Stomach smooth muscle (tissue), 2 donors: ENCODE measurements at regions not wholly inside any gene's neighbourhood (a gene's known extent, or its start where the extent isn't known, plus 50 kb on each side); places are given as distances from the start of the nearest gene placed in this dataset.
"Not testable (repeated sequence)": the region's sequence is repeated elsewhere in the genome, so short reads cannot be mapped to it uniquely, and the experiment has no call there.

Source experiments
- H3K27ac ChIP-seq: one replicate; pipeline ENCODE4 v1.7.0; 2013; ENCODE audit warnings: mild to moderate bottlenecking, low read length, inconsistent platforms
- H3K27me3 ChIP-seq, 2 donors: one replicate each; pipeline ENCODE4 v1.7.0; 2013; ENCODE audit warnings: low read length in 2 of 2; ENCODE audit not compliant: insufficient read depth in 2 of 2, control insufficient read depth in 1 of 2
- H3K36me3 ChIP-seq, 2 donors: one replicate each; pipeline ENCODE4 v1.7.0; 2013; ENCODE audit warnings: low read length in 2 of 2; ENCODE audit not compliant: control insufficient read depth in 2 of 2, insufficient read depth in 2 of 2
- H3K4me1 ChIP-seq: one replicate; pipeline ENCODE4 v1.7.0; 2013; ENCODE audit warnings: low read length; ENCODE audit not compliant: control insufficient read depth, insufficient read depth
- H3K4me3 ChIP-seq, 2 donors: one replicate each; pipeline ENCODE4 v1.7.0; 2013; ENCODE audit warnings: low read length in 2 of 2
- H3K9ac ChIP-seq, 2 donors: one replicate each; pipeline ENCODE4 v1.7.0; 2013; ENCODE audit warnings: low read length in 2 of 2, mild to moderate bottlenecking in 1 of 2
- H3K9me3 ChIP-seq, 2 donors: one replicate each; pipeline ENCODE4 v1.7.0; 2013; ENCODE audit warnings: low read length in 2 of 2; ENCODE audit not compliant: control insufficient read depth in 2 of 2
- donor health status: healthy.
- donor health status: Pancreatic carcinoma.

DNA sequence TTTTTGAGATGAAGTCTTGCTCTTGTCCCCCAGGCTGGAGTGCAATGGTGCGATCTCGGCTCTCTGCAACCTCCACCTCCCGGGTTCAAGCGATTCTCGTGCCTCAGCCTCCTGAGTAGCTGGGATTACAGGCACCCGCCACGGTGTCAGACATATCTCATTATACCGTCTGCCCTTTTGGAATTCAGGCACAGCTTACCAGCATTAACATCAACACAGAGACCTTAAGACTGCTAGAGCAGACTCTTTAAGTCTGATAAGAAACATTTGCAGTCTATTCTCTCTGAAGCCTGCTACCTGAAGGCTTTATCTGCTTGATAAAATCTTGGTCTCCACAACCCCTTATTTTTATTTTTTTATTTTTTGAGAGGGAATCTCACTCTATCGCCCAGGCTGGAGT is 78.7 kb downstream of the SOWAHC start:
- H3K4me1 ChIP-seq: peaks cover 62% of the 10 kb centered on the region
- not testable (repeated sequence) for H3K36me3 ChIP-seq, H3K27me3 ChIP-seq, H3K9ac ChIP-seq, H3K4me3 ChIP-seq, H3K9me3 ChIP-seq
- H3K27ac ChIP-seq: peak overlapping the region; percentile 86

DNA sequence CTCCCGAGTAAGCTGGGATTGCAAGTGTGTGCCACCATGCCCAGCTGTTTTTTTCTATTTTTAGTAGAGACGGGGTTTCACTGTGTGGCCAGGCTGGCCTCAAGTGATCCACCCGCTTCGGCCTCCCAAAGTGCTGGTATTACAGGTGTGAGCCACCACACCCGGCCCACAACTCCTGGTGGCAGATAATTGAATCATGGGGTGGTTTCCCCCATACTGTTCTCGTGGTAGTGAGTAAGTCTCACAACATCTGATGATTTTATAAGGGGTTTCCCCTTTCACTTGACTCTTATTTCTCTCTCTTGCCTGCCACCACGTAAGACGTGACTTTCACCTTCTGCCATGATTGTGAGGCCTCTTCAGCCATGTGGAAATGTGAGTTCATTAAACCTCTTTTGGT is 79.1 kb downstream of the SOWAHC start:
- not testable (repeated sequence) for H3K27me3 ChIP-seq, H3K4me3 ChIP-seq, H3K9ac ChIP-seq, H3K9me3 ChIP-seq, H3K36me3 ChIP-seq
- Histone ChIP-seq H3K4me1 (peaks cover 59% of the 10 kb centered on the region), H3K27ac (peak overlapping the region; percentile 86)

DNA sequence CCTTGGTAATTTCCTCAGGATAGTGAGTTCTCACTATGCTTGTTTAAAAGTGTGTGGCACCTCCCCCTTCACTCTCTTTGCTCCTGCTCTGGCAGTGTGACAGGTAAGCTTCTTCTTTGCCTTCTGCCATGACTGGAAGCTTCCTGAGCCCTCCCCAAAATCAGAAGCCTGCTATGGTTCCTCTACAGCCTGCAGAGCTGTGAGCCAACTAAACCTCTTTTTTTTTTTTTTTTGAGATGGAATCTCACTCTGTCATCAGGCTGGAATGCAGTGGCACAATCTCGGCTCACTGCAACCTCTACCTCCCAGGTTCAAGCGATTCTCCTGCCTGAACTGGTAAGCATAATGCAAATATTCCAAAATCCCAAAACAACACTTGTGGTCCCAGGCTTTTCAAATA is 80.0 kb downstream of the SOWAHC start:
- Histone ChIP-seq H3K36me3 (no peaks in the 10 kb centered on the region), H3K9ac (peak overlapping the region in 1 of 2 donors; percentile 51), H3K4me3 (no peak overlapping the region), H3K27me3 (no peaks in the 10 kb centered on the region), H3K4me1 (peaks cover 60% of the 10 kb centered on the region), H3K9me3 (no peaks in the 10 kb centered on the region), H3K27ac (peak overlapping the region; percentile 86)

DNA sequence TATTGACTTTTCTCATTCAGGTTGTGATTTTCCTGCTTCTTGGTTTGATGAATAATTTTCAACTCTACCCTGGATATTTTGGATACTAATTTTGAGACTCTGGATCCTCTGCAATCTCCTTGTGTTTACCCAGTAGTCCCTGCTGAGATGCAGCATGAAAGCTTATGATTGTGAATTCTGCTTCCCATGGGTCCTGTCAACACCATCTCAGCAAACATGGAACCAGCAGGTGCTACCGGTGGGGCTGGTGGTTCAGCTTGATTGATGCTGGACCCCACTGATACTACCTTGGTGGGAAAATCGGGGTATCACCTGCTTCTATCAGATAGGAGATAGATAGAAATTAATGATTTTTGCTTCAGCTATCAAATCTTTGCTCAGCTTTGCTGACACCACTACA is 81.1 kb downstream of the SOWAHC start:
- Histone ChIP-seq H3K4me1 (peaks cover 59% of the 10 kb centered on the region), H3K27ac (no peak overlapping the region), H3K9me3 (no peaks in the 10 kb centered on the region), H3K4me3 (no peak overlapping the region), H3K36me3 (no peaks in the 10 kb centered on the region), H3K9ac (no peak overlapping the region), H3K27me3 (no peaks in the 10 kb centered on the region)

DNA sequence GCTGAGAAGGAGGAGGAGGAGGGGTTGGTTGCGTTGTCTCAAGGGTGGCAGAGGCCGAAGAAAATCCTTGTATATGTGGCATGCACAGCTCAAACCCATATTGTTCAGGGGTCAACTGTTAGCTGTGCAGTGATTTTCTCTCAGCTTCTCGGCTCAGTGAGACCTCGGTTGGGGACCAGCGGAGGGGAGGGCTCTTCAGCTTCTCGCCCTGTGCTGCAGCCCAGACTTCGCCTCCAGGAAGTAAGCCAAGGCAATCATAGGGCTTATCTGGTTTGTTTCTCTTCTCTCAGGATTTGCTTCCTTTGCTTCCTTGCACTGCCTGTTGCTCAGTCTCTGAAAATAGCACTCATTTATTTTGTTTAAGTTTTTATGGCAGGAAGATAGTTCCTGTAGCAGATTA is 85.5 kb downstream of the SOWAHC start:
- Histone ChIP-seq H3K9ac (peak overlapping the region in 1 of 2 donors; percentile 10), H3K36me3 (no peaks in the 10 kb centered on the region), H3K4me3 (peak overlapping the region; percentile 23 to 52), H3K27me3 (no peaks in the 10 kb centered on the region), H3K4me1 (peaks cover 20% of the 10 kb centered on the region), H3K27ac (peak overlapping the region; percentile 46), H3K9me3 (no peaks in the 10 kb centered on the region)

DNA sequence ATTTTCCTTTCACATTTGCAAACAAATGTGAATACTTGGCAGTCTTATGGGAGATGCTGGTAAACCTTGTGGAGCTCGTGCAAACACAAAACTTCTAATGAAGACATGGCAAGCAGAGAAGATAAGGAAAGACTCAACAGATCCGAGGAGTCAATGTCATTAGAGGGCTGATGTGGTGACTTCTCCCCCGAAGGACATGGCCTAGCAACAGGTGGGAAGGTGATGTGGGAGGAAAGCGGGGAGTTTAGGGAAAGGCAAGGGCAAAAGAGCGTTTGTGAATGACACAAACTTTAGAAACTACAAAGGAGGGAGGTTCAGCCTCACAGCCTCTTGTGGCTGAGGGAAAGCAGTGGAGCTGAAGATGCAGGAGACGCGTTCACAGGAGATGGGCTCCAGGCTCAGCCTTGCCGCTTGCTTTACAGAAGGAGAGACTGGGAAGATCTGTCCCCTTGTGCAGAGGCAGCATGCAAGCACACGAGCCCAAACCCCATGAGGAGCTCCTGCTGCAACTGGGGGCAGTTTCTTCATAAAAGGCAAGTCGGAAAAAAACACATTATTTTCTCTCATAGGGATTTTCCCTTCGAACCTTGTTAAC is 86.6 kb downstream of the SOWAHC start:
- Histone ChIP-seq H3K9ac (no peak overlapping the region), H3K36me3 (no peaks in the 10 kb centered on the region), H3K4me1 (peaks cover 18% of the 10 kb centered on the region), H3K27ac (no peak overlapping the region), H3K27me3 (no peaks in the 10 kb centered on the region), H3K4me3 (no peak overlapping the region), H3K9me3 (no peaks in the 10 kb centered on the region)

DNA sequence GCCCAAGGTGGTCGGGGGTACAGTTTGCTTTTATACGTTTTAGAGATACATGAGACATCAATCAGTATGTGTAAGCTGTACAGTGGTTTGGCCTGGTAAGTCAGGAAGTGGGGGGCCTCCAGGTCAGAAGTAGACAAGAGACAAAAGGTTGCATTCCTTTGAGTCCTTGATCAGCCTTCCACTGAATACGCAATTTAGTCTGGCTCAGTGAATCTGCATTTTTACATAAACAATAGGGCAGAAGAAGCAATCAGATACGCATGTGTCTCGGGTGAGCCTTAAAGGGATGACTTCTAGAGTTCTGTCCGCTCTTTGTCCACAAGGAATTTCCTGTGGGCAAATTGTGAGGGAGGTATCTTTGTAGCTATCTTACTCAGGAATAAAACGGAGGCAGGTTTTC is 87.2 kb downstream of the SOWAHC start:
- no peaks in the 10 kb centered on the region for H3K27me3 ChIP-seq
- H3K27ac ChIP-seq: no peak overlapping the region
- H3K36me3 ChIP-seq: no peaks in the 10 kb centered on the region
- no peaks in the 10 kb centered on the region for H3K9me3 ChIP-seq
- H3K4me1 ChIP-seq: peaks cover 18% of the 10 kb centered on the region
- no peak overlapping the region for H3K4me3 ChIP-seq
- no peak overlapping the region for H3K9ac ChIP-seq

DNA sequence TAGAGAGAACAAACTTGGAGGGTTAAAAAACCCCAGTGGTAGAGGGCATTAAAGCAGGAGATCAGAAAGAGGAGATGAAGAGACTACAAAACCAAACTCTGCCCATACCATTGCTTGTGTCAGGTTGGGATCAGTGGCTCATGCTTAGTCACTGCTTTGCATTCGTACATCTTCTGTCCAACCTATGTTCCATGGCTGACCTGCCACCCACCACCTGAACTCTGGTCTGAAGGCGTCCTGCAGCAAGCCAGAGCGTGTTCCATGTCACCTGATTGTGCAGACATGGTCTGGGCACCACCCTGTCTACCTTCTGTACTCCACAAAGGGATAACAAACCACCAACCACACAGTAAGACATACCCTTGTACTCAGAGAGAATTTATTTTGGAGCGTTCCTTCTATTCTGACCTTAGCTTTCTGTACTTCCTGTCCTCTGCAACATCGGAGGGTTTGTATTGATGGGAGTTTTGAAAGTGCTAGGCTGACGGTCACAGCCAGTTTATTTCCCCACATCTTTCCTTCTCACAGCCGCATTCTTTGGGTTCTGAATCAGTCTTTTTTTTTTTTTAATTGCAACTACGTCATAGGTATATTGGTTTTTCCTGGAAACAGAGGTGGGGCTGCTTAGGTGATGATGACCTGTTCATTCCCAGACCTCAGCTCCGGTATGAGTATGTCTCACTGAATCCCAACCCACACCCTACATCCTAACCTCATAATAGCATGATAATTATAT is 88.3 kb downstream of the SOWAHC start:
- Histone ChIP-seq H3K9me3 (no peaks in the 10 kb centered on the region), H3K9ac (no peak overlapping the region), H3K27me3 (no peaks in the 10 kb centered on the region), H3K4me1 (peaks cover 18% of the 10 kb centered on the region), H3K4me3 (no peak overlapping the region), H3K36me3 (no peaks in the 10 kb centered on the region), H3K27ac (no peak overlapping the region)

DNA sequence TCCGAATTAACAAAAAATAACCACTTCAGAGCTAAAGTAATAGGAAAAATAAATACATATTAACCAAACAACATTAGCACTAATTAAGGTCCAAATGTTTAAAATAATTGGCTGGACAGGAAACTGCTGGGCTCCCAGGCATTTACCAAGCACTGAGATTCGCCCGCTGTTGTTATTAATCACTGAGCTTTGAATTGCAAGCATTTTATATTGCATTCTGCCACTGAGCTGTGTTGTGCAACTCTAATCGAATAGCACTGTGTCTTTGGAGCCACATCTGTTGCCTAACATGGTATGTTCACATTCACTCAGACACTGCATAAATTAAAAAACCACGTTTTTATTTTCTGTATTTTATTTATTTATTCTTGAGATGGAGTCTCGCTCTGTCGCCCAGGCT is 88.9 kb downstream of the SOWAHC start:
- Histone ChIP-seq H3K9ac (no peak overlapping the region), H3K9me3 (no peaks in the 10 kb centered on the region), H3K36me3 (no peaks in the 10 kb centered on the region), H3K4me1 (peaks cover 18% of the 10 kb centered on the region), H3K4me3 (no peak overlapping the region), H3K27me3 (no peaks in the 10 kb centered on the region), H3K27ac (no peak overlapping the region)

DNA sequence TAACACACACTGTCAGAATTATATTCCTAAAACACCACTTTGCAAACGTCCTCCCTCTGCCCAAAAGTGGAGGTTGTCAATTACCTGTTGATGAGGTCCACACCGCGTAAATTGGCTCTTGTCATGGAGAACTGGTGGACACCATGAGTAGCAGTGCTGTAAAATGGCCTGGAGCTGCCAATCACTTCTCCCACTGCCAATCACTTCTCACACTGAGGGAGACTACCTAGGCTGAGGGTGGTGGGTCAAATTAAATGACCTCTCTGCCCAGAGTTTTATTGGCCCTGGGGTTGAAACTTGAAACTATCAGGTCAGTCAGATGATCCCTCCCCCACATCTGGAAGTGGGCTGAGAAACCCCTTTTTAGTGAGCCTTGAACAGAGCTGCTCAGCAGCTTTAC is 89.6 kb downstream of the SOWAHC start:
- Histone ChIP-seq H3K36me3 (no peaks in the 10 kb centered on the region), H3K9ac (no peak overlapping the region), H3K9me3 (no peaks in the 10 kb centered on the region), H3K27me3 (no peaks in the 10 kb centered on the region), H3K27ac (no peak overlapping the region), H3K4me3 (no peak overlapping the region), H3K4me1 (peaks cover 16% of the 10 kb centered on the region)
